Adrenal gland (tissue), 9 donors: ENCODE measurements at regions not wholly inside any gene's neighbourhood (a gene's known extent, or its start where the extent isn't known, plus 50 kb on each side); places are given as distances from the start of the nearest gene placed in this dataset.
A peak's percentile ranks its signal among the peaks of the same experiment; 100 is the strongest.

Experiments
- DNase-seq, 7 donors: peaks; one replicate each; pipeline ENCODE4 v3.0.0-alpha.2; 2019 to 2020
- H3K27ac ChIP-seq, 5 donors: fragments of 200-600 bp; sonication (generic) in 4 of 5; 1 replicate in 3 of 5; 2 replicates in 2 of 5; pipeline versions ENCODE4 v1.5.1 to v1.8.0; 2016 to 2020; ENCODE audit warnings: mild to moderate bottlenecking in 1 of 5
- H3K27me3 ChIP-seq: fragments of 200-600 bp; 2 replicates; pipeline ENCODE4 v1.8.0; 2021
- H3K36me3 ChIP-seq, 2 donors: fragments of 200-600 bp; replicated peaks in 1 of 2; 1 replicate in 1 of 2; 2 replicates in 1 of 2; pipeline versions ENCODE4 v1.5.1 to v1.8.0; 2018 to 2022
- H3K4me1 ChIP-seq, 2 donors: fragments of 200-600 bp; replicated peaks in 1 of 2; 1 replicate in 1 of 2; 2 replicates in 1 of 2; pipeline versions ENCODE4 v1.5.1 to v1.8.0; 2018 to 2021
- H3K4me3 ChIP-seq, 4 donors: fragments of 200-600 bp; sonication (generic) in 3 of 4; one replicate each; pipeline ENCODE4 v1.5.1; 2016 to 2018
- H3K9me3 ChIP-seq, 3 donors: fragments of 200-600 bp; sonication (generic) in 1 of 3; replicated peaks in 1 of 3; 1 replicate in 2 of 3; 2 replicates in 1 of 3; pipeline versions ENCODE4 v1.5.1 to v1.8.0; 2016 to 2021
- CTCF ChIP-seq, 6 experiments: fragments of 450-650 bp in 4 of 6; fragments of 200-600 bp in 2 of 6; sonication (generic) in 1 of 6; IDR thresholded peaks; 1 replicate in 5 of 6; 2 replicates in 1 of 6; pipeline versions ENCODE4 v1.5.1 to v1.8.0; 2016 to 2021; ENCODE audit warnings: antibody characterized with exemption in 6 of 6, mild to moderate bottlenecking in 2 of 6, moderate library complexity in 1 of 6
- POLR2A ChIP-seq, 2 donors: fragments of 450-650 bp; IDR thresholded peaks; one replicate each; pipeline ENCODE4 v1.6.1; 2017; ENCODE audit warnings: antibody characterized with exemption in 2 of 2, mild to moderate bottlenecking in 2 of 2, moderate library complexity in 1 of 2
- WGBS, 4 donors: extraction: QIAGEN DNeasy Blood & Tissue Kit in 2 of 4; methylation state at CpG; one replicate each; pipeline versions ENCODE4 v1.1.5 to v1.1.7; 2013 to 2017; 5-methylcytosine and 5-hydroxymethylcytosine counted together
- intact Hi-C, 2 donors: fragments of 100-400 bp; cut with DNase I; formaldehyde crosslinking; loops; one replicate each; pipeline versions ENCODE4 v1.14.1 to v1.15.0; 2022 to 2023
- donor health status: healthy with polysubstance abuse.
- donor health status: Bipolar disorder and iron deficiency.
- donor health status: DM: yes; HTN: yes; CAD: no.
- donor health status: DM: no; HTN: no; CAD: no.
- donor health status: DM: no; HTN: no; CAD: no.

GRCh38 chr2:12931186-12931844 lies 214.6 kb downstream of the TRIB2 start:
- peak; percentile 74 to 89 (median 82) for TF ChIP-seq CTCF (IDR thresholded peaks at IDR 0.05)
- TF ChIP-seq POLR2A (IDR thresholded peaks at IDR 0.05): no peak
- peak in 5 of 7 donors; percentile 17 to 32 (median 20) for DNase-seq
- intact Hi-C loops: loop anchor here in 1 of 2 donors (5.0 to 10.0 kb wide), 2 partner anchors 73 to 1099 kb away; no protein-coding TSS in a partner anchor
- 21 to 27% (median 25%) methylated on average over 4 of the region's 4 CpGs for WGBS, 4 donors
- Histone ChIP-seq H3K4me3 (no peak overlapping the region), H3K27me3 (no peaks in the 10 kb centered on the region), H3K4me1 (peaks cover 4 to 19% of the 10 kb centered on the region in 2 donors), H3K36me3 (no peaks in the 10 kb centered on the region), H3K27ac (peak overlapping the region in 2 of 5 donors; percentile 10 to 35), H3K9me3 (no peaks in the 10 kb centered on the region)

- Histone ChIP-seq H3K27ac (peak overlapping the region in 4 of 5 donors; percentile 10 to 52 (median 47)), H3K4me3 (no peak overlapping the region), H3K36me3 (no peaks in the 10 kb centered on the region), H3K27me3 (no peaks in the 10 kb centered on the region), H3K4me1 (peaks cover 4 to 19% of the 10 kb centered on the region in 2 donors), H3K9me3 (no peaks in the 10 kb centered on the region)
- WGBS, 4 donors: 28 to 45% (median 30%) methylated on average over 3 of the region's 3 CpGs
- peak; percentile 22 to 81 (median 64) for DNase-seq
- TF ChIP-seq CTCF (IDR thresholded peaks at IDR 0.05) (no peak), POLR2A (IDR thresholded peaks at IDR 0.05) (no peak)
- intact Hi-C loops: loop anchor here in 1 of 2 donors (5.0 to 10.0 kb wide), 2 partner anchors 73 to 1100 kb away; no protein-coding TSS in a partner anchor
Observed at GRCh38 chr2:12932192-12932591, 215.5 kb downstream of the TRIB2 start.

GRCh38 chr2:12934146-12934756 lies 217.5 kb downstream of the TRIB2 start:
- Histone ChIP-seq H3K9me3 (no peaks in the 10 kb centered on the region), H3K27ac (no peak overlapping the region), H3K4me1 (peaks cover 4 to 19% of the 10 kb centered on the region in 2 donors), H3K27me3 (no peaks in the 10 kb centered on the region), H3K36me3 (no peaks in the 10 kb centered on the region), H3K4me3 (no peak overlapping the region)
- intact Hi-C loops: loop anchor here in 1 of 2 donors (5.0 to 10.0 kb wide), 2 partner anchors 71 to 1102 kb away; no protein-coding TSS in a partner anchor
- WGBS, 4 donors: 88 to 92% (median 90%) methylated on average over 6 of the region's 6 CpGs
- no peak for TF ChIP-seq POLR2A (IDR thresholded peaks at IDR 0.05)
- no peak for TF ChIP-seq CTCF (IDR thresholded peaks at IDR 0.05)
- DNase-seq: no peak

GRCh38 chr2:12935222-12935621 lies 218.5 kb downstream of the TRIB2 start:
- intact Hi-C loops: loop anchor here in 1 of 2 donors (10.0 kb wide), 1 partner anchor 70 kb away; no protein-coding TSS in a partner anchor
- no peaks in the 10 kb centered on the region for H3K9me3 ChIP-seq
- peaks cover 4 to 19% of the 10 kb centered on the region in 2 donors for H3K4me1 ChIP-seq
- no peak overlapping the region for H3K4me3 ChIP-seq
- H3K27ac ChIP-seq: no peak overlapping the region
- no peaks in the 10 kb centered on the region for H3K36me3 ChIP-seq
- 73 to 93% (median 87%) methylated on average over 2 of the region's 2 CpGs for WGBS, 4 donors
- no peak for TF ChIP-seq POLR2A (IDR thresholded peaks at IDR 0.05)
- DNase-seq: no peak
- H3K27me3 ChIP-seq: no peaks in the 10 kb centered on the region
